ENCODE measurements at regions not wholly inside any gene's neighbourhood (a gene's known extent, or its start where the extent isn't known, plus 50 kb on each side); places are given as distances from the start of the nearest gene placed in this dataset.

DNA sequence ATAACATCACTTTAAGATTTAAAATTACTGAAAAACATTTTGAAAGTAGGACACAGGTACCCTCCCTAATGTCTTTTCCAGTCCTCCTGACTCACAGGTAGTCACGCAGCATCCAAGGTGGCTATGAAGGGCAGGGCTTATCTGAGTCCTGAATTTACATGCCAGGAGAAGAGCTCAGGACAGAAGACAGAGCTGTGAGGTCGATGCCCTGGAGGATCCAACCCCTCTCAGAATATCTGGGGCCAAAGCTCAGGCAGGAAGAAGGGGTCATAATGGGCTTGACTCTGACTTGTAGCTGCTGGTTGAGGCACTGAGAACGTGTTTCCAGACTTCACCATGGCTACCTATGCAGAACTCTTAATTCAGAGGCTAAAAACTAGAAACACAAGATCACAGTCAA lies 177.5 kb downstream of the AASDH start:
- ATAC-seq (ENCODE audit: low FRiP score) = no peak

DNA sequence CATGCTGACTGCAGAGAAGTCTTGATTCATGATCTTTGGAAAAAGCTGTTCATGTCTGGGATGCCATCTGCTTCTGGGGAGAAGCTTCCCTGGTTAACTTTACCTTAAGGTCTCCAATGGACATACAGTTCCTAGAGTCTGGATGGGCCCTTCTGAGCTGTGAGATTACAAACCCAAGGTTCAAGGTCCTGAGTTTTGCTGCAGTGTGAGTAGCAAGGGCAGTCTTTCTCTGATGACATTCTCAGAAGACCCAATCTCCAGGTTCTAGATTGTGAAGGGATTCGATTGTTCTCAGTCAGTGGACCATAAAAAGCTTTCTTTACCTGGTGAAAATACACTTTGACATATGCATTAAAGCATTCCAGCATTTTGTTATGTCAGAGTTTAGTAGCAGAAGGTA lies 179.2 kb downstream of the AASDH start:
- Histone ChIP-seq H3K27ac (ENCODE audit: low read depth in 1 of 2, low read length in 2 of 2) (no peak overlapping the region), H3K27me3 (ENCODE audit: control insufficient read depth in 1 of 2, insufficient read depth in 2 of 2, low read length in 1 of 2) (no peaks in the 10 kb centered on the region), H3K4me1 (ENCODE audit: control insufficient read depth in 1 of 2, insufficient read depth in 2 of 2, low read length in 2 of 2) (no peaks in the 10 kb centered on the region), H3K36me3 (ENCODE audit: control insufficient read depth in 1 of 2, insufficient read depth in 2 of 2, low read length in 1 of 2) (no peaks in the 10 kb centered on the region), H3K9me3 (ENCODE audit: control insufficient read depth, low read length) (peaks cover 2% of the 10 kb centered on the region), H3K4me3 (ENCODE audit: low read length in 2 of 2) (no peak overlapping the region)
- intact Hi-C loops (cut with DNase I) = no loop called here
- WGBS, 2 donors = 45 to 48% methylated on average over 1 of the region's 1 CpG
- no peak for DNase-seq
- no peak for ATAC-seq (ENCODE audit: low FRiP score)

More for the DNA sequence above, 177.5 kb downstream of the AASDH start:
- peaks cover 2% of the 10 kb centered on the region for H3K9me3 ChIP-seq (ENCODE audit: control insufficient read depth, low read length)
- no peak overlapping the region for H3K4me3 ChIP-seq (ENCODE audit: low read length in 2 of 2)
- H3K27ac ChIP-seq (ENCODE audit: low read depth in 1 of 2, low read length in 2 of 2) = no peak overlapping the region
- no peaks in the 10 kb centered on the region for H3K36me3 ChIP-seq (ENCODE audit: control insufficient read depth in 1 of 2, insufficient read depth in 2 of 2, low read length in 1 of 2)
- no peaks in the 10 kb centered on the region for H3K27me3 ChIP-seq (ENCODE audit: control insufficient read depth in 1 of 2, insufficient read depth in 2 of 2, low read length in 1 of 2)
- WGBS, 2 donors = 84 to 88% methylated on average over 3 of the region's 3 CpGs
- intact Hi-C loops (cut with DNase I) = no loop called here
- no peak for DNase-seq
- no peaks in the 10 kb centered on the region for H3K4me1 ChIP-seq (ENCODE audit: control insufficient read depth in 1 of 2, insufficient read depth in 2 of 2, low read length in 2 of 2)

DNA sequence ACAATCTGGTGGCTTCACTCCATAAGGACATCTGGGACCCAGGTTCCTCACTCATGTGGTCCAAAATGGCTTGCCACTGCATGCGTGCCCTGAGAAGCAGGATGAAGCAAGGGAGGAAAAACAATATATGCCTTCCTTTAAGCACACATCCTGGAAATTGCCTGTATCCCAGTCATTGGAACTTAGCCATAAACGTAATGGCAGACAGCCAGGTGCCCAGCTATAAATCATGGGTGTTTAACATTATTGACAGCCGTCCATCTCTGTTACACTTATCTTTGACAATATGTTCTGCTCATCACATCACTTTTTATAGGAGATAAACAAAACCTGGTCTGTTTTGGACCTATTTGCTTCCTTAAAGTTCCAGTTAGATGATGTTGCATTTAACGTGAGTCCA lies 181.0 kb downstream of the AASDH start:
- ATAC-seq (ENCODE audit: low FRiP score) = no peak
- no peaks in the 10 kb centered on the region for H3K27me3 ChIP-seq (ENCODE audit: control insufficient read depth in 1 of 2, insufficient read depth in 2 of 2, low read length in 1 of 2)
- H3K36me3 ChIP-seq (ENCODE audit: control insufficient read depth in 1 of 2, insufficient read depth in 2 of 2, low read length in 1 of 2) = no peaks in the 10 kb centered on the region
- no peaks in the 10 kb centered on the region for H3K4me1 ChIP-seq (ENCODE audit: control insufficient read depth in 1 of 2, insufficient read depth in 2 of 2, low read length in 2 of 2)
- DNase-seq = no peak
- no peak overlapping the region for H3K27ac ChIP-seq (ENCODE audit: low read depth in 1 of 2, low read length in 2 of 2)
- WGBS, 2 donors = 82 to 85% methylated on average over 4 of the region's 4 CpGs
- H3K4me3 ChIP-seq (ENCODE audit: low read length in 2 of 2) = no peak overlapping the region
- H3K9me3 ChIP-seq (ENCODE audit: control insufficient read depth, low read length) = peaks cover 2% of the 10 kb centered on the region
- intact Hi-C loops (cut with DNase I) = no loop called here

DNA sequence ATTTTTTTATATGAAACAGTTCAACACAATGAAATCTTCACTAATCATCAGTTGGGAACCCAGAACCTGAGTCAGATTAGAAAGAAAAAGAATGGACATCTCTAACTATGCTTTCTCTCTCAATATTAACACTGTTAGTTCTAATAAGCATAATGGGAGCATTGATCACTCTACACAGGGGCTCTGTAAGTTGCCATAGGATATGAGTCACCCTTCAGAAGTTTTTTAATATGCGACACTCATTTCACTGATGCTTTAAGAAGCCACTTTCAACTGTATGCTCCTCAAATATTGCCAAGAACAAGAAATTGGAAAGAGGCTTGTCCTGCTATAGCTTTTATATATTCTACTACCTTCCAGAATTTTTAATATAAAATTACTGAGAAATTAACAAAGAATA lies 187.0 kb downstream of the AASDH start:
- H3K27me3 ChIP-seq (ENCODE audit: control insufficient read depth in 1 of 2, insufficient read depth in 2 of 2, low read length in 1 of 2) = no peaks in the 10 kb centered on the region
- peaks cover 0 to 2% of the 10 kb centered on the region in 2 donors for H3K4me1 ChIP-seq (ENCODE audit: control insufficient read depth in 1 of 2, insufficient read depth in 2 of 2, low read length in 2 of 2)
- H3K36me3 ChIP-seq (ENCODE audit: control insufficient read depth in 1 of 2, insufficient read depth in 2 of 2, low read length in 1 of 2) = no peaks in the 10 kb centered on the region
- intact Hi-C loops (cut with DNase I) = no loop called here
- no peak overlapping the region for H3K4me3 ChIP-seq (ENCODE audit: low read length in 2 of 2)
- no peak overlapping the region for H3K27ac ChIP-seq (ENCODE audit: low read depth in 1 of 2, low read length in 2 of 2)
- DNase-seq (no peak), ATAC-seq (ENCODE audit: low FRiP score) (no peak)
- WGBS, 2 donors = 93 to 94% methylated on average over 1 of the region's 1 CpG
- no peaks in the 10 kb centered on the region for H3K9me3 ChIP-seq (ENCODE audit: control insufficient read depth, low read length)

DNA sequence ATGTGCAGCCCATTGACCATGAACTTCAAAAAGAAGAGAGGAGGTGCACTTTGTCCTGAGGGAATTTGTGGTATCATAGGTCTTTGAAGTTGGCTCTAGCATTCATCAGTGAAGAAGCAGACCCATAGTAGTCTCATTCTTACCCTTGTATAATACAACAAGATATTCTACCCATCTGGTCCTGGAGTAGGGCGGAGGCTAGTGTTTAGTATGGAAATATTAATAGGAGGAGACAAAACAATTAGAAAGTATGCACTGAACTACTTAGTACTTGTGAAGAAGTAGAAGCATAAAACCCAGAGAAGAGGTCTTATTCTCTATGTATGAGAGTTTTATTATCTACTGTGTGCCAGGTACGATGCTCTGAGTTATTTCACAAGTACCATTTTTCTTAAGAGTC lies 189.0 kb downstream of the AASDH start:
- Histone ChIP-seq H3K4me3 (ENCODE audit: low read length in 2 of 2) (no peak overlapping the region), H3K36me3 (ENCODE audit: control insufficient read depth in 1 of 2, insufficient read depth in 2 of 2, low read length in 1 of 2) (no peaks in the 10 kb centered on the region), H3K27ac (ENCODE audit: low read depth in 1 of 2, low read length in 2 of 2) (no peak overlapping the region), H3K9me3 (ENCODE audit: control insufficient read depth, low read length) (no peaks in the 10 kb centered on the region), H3K4me1 (ENCODE audit: control insufficient read depth in 1 of 2, insufficient read depth in 2 of 2, low read length in 2 of 2) (peaks cover 0 to 2% of the 10 kb centered on the region in 2 donors), H3K27me3 (ENCODE audit: control insufficient read depth in 1 of 2, insufficient read depth in 2 of 2, low read length in 1 of 2) (no peaks in the 10 kb centered on the region)
- intact Hi-C loops (cut with DNase I) = no loop called here
- WGBS, 2 donors = 91 to 96% methylated on average over 2 of the region's 2 CpGs
- ATAC-seq (ENCODE audit: low FRiP score) (no peak), DNase-seq (no peak)

DNA sequence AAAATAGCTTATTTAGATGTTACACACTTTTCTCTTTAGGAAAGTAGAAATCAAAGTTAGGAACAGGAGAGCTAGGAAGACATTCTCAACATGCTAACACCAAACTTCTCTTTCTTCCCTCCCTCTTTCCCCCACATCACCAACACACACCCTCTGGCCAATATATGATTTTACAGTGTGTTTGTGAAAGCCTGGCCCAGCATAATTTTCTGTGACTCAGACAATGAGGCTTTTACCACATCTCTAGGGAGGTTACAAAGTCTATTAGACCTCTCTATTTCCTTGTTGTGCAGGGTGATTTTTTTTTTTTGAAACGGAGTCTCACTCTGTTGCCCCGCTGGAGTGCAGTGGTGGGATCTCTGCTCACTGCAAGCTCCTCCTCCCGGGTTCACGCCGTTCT lies 189.9 kb downstream of the AASDH start:
- H3K4me1 ChIP-seq (ENCODE audit: control insufficient read depth in 1 of 2, insufficient read depth in 2 of 2, low read length in 2 of 2) = peaks cover 0 to 2% of the 10 kb centered on the region in 2 donors
- no peak overlapping the region for H3K27ac ChIP-seq (ENCODE audit: low read depth in 1 of 2, low read length in 2 of 2)
- DNase-seq (no peak), ATAC-seq (ENCODE audit: low FRiP score) (no peak)
- intact Hi-C loops (cut with DNase I) = no loop called here
- H3K36me3 ChIP-seq (ENCODE audit: control insufficient read depth in 1 of 2, insufficient read depth in 2 of 2, low read length in 1 of 2) = no peaks in the 10 kb centered on the region
- 91 to 92% methylated on average over 5 of the region's 5 CpGs for WGBS, 2 donors
- H3K27me3 ChIP-seq (ENCODE audit: control insufficient read depth in 1 of 2, insufficient read depth in 2 of 2, low read length in 1 of 2) = no peaks in the 10 kb centered on the region
- H3K9me3 ChIP-seq (ENCODE audit: control insufficient read depth, low read length) = no peaks in the 10 kb centered on the region
- H3K4me3 ChIP-seq (ENCODE audit: low read length in 2 of 2) = no peak overlapping the region

DNA sequence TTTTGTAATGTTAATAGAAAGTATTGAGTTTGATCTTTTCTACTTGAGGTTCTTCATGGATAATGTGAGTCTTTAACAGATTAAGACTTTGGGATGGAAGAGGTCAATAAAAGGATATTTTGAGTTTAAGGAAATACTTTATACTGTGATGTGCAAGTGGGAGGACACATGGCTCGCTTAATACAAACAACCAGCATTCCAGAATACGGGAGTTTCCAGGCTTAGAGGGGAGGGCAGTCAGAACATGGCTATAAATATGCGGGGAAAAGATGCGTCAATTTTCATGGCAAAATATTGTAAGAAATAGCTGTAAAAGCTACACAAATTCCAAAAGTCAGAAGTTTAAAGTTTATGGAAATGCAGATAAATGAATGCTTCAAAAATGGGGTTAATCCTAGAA lies 192.3 kb downstream of the AASDH start:
- ATAC-seq (ENCODE audit: low FRiP score) (no peak), DNase-seq (no peak)
- H3K4me1 ChIP-seq (ENCODE audit: control insufficient read depth in 1 of 2, insufficient read depth in 2 of 2, low read length in 2 of 2) = peaks cover 0 to 2% of the 10 kb centered on the region in 2 donors
- H3K27me3 ChIP-seq (ENCODE audit: control insufficient read depth in 1 of 2, insufficient read depth in 2 of 2, low read length in 1 of 2) = no peaks in the 10 kb centered on the region
- H3K4me3 ChIP-seq (ENCODE audit: low read length in 2 of 2) = no peak overlapping the region
- intact Hi-C loops (cut with DNase I) = no loop called here
- no peak overlapping the region for H3K27ac ChIP-seq (ENCODE audit: low read depth in 1 of 2, low read length in 2 of 2)
- WGBS, 2 donors = 4 to 11% methylated on average over 4 of the region's 4 CpGs
- no peaks in the 10 kb centered on the region for H3K9me3 ChIP-seq (ENCODE audit: control insufficient read depth, low read length)
- no peaks in the 10 kb centered on the region for H3K36me3 ChIP-seq (ENCODE audit: control insufficient read depth in 1 of 2, insufficient read depth in 2 of 2, low read length in 1 of 2)

DNA sequence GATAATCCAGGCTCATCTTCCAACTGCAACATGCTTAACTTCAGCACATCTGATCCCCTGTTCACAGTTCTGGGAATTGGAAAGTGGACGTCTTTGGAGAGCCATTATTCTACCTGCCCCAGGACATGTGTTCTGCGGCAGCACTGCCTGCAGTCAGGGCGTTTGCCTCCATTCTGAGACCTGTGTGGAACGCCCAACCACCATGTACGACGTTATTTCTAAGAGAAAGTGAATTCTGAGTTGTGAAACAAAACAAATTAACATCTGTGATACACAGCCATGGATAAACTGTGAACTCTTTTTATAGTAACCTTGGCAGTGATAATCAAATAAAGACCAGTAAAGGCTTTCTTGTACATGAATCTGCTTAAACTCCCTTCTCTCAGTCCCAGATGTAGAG lies 195.8 kb downstream of the AASDH start:
- Histone ChIP-seq H3K27me3 (ENCODE audit: control insufficient read depth in 1 of 2, insufficient read depth in 2 of 2, low read length in 1 of 2) (no peaks in the 10 kb centered on the region), H3K4me3 (ENCODE audit: low read length in 2 of 2) (no peak overlapping the region), H3K27ac (ENCODE audit: low read depth in 1 of 2, low read length in 2 of 2) (no peak overlapping the region), H3K4me1 (ENCODE audit: control insufficient read depth in 1 of 2, insufficient read depth in 2 of 2, low read length in 2 of 2) (peaks cover 0 to 2% of the 10 kb centered on the region in 2 donors), H3K9me3 (ENCODE audit: control insufficient read depth, low read length) (no peaks in the 10 kb centered on the region), H3K36me3 (ENCODE audit: control insufficient read depth in 1 of 2, insufficient read depth in 2 of 2, low read length in 1 of 2) (no peaks in the 10 kb centered on the region)
- DNase-seq (no peak), ATAC-seq (ENCODE audit: low FRiP score) (no peak)
- WGBS, 2 donors = 89 to 90% methylated on average over 6 of the region's 6 CpGs
- intact Hi-C loops (cut with DNase I) = no loop called here

DNA sequence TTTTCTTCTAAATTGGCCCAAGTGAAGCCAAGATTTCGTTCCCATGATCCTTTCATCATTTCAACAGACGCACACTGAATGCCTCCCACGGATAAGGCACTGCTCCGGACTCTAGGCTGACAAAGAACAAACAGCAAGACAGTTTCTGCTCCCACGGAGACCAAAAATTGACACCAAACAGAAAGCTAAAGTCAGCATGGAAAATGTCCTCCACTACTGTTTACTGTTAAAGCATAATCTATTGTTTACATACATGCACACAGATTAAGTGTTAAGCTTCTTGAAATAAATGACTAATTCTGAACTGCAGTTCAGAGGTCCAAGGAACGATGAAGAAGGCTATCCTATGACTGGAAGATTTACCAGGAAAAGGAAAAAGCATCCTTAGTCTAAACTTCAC lies 199.6 kb downstream of the AASDH start:
- H3K36me3 ChIP-seq (ENCODE audit: control insufficient read depth in 1 of 2, insufficient read depth in 2 of 2, low read length in 1 of 2) = no peaks in the 10 kb centered on the region
- no peak overlapping the region for H3K4me3 ChIP-seq (ENCODE audit: low read length in 2 of 2)
- intact Hi-C loops (cut with DNase I) = no loop called here
- no peaks in the 10 kb centered on the region for H3K4me1 ChIP-seq (ENCODE audit: control insufficient read depth in 1 of 2, insufficient read depth in 2 of 2, low read length in 2 of 2)
- no peaks in the 10 kb centered on the region for H3K27me3 ChIP-seq (ENCODE audit: control insufficient read depth in 1 of 2, insufficient read depth in 2 of 2, low read length in 1 of 2)
- no peaks in the 10 kb centered on the region for H3K9me3 ChIP-seq (ENCODE audit: control insufficient read depth, low read length)
- no peak for ATAC-seq (ENCODE audit: low FRiP score)
- no peak for DNase-seq
- 43 to 45% methylated on average over 6 of the region's 6 CpGs for WGBS, 2 donors
- no peak overlapping the region for H3K27ac ChIP-seq (ENCODE audit: low read depth in 1 of 2, low read length in 2 of 2)
